ENCODE measurements at regions not wholly inside any gene's neighbourhood (a gene's known extent, or its start where the extent isn't known, plus 50 kb on each side); places are given as distances from the start of the nearest gene placed in this dataset.
"Not testable (repeated sequence)": the region's sequence is repeated elsewhere in the genome, so short reads cannot be mapped to it uniquely, and the experiment has no call there.

DNA sequence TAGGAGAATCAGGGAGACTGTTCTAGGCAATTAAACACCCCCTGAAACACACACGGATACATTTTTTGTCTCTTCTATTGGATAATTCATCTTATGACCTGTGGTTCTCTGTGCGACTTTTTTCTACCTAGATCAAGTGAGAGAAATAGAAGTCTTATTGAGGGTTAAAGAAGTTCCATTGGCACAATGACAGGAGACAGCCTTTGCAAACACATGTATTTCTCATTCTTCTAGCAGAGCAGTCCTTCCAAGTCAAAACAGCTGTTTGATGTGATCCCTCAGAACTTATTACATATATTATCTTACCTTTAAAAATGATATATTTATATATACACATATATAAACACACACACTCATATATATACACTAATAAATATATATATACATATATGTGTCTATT lies 496.7 kb downstream of the SLC6A15 start:
- Mint-ChIP-seq H3K4me1 (ENCODE audit: low read depth, unreplicated experiment) (peaks cover 1% of the 10 kb centered on the region), H3K27me3 (ENCODE audit: unreplicated experiment) (no peaks in the 10 kb centered on the region), H3K9me3 (ENCODE audit: unreplicated experiment) (peaks cover 2% of the 10 kb centered on the region), H3K4me3 (ENCODE audit: unreplicated experiment) (no peak overlapping the region), H3K36me3 (ENCODE audit: unreplicated experiment) (no peaks in the 10 kb centered on the region), H3K27ac (ENCODE audit: unreplicated experiment) (no peak overlapping the region)
- no peak for DNase-seq
- TF ChIP-seq, protein P1, sequence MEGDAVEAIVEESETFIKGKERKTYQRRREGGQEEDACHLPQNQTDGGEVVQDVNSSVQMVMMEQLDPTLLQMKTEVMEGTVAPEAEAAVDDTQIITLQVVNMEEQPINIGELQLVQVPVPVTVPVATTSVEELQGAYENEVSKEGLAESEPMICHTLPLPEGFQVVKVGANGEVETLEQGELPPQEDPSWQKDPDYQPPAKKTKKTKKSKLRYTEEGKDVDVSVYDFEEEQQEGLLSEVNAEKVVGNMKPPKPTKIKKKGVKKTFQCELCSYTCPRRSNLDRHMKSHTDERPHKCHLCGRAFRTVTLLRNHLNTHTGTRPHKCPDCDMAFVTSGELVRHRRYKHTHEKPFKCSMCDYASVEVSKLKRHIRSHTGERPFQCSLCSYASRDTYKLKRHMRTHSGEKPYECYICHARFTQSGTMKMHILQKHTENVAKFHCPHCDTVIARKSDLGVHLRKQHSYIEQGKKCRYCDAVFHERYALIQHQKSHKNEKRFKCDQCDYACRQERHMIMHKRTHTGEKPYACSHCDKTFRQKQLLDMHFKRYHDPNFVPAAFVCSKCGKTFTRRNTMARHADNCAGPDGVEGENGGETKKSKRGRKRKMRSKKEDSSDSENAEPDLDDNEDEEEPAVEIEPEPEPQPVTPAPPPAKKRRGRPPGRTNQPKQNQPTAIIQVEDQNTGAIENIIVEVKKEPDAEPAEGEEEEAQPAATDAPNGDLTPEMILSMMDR (IDR thresholded peaks at IDR 0.05; ENCODE audit: partially characterized antibody, unreplicated experiment) = no peak

DNA sequence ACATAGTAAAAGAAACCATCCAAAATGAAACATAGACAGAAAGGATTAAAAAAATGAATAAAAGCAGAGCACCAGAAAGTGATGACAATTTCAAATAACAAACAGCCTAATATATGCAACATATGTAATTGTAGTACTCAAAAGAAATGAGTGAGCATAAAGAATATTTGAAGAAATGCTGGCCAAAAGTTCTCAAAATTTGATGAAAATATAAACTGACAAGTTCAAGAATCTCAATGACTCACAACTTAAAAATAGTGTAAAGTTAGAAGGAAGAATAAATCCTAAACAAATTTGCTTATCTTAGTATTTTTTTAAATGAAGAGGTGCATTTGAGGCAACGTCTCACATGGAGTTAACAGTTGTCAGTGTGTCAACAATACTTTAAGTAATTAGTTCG lies 498.9 kb downstream of the SLC6A15 start:
- H3K27ac Mint-ChIP-seq (ENCODE audit: unreplicated experiment) = no peak overlapping the region
- no peaks in the 10 kb centered on the region for H3K36me3 Mint-ChIP-seq (ENCODE audit: unreplicated experiment)
- H3K27me3 Mint-ChIP-seq (ENCODE audit: unreplicated experiment) = no peaks in the 10 kb centered on the region
- no peak for DNase-seq
- TF ChIP-seq, protein P1 (IDR thresholded peaks at IDR 0.05; ENCODE audit: partially characterized antibody, unreplicated experiment) = no peak
- peaks cover 1% of the 10 kb centered on the region for H3K4me1 Mint-ChIP-seq (ENCODE audit: low read depth, unreplicated experiment)
- H3K9me3 Mint-ChIP-seq (ENCODE audit: unreplicated experiment) = peaks cover 2% of the 10 kb centered on the region
- no peak overlapping the region for H3K4me3 Mint-ChIP-seq (ENCODE audit: unreplicated experiment)

DNA sequence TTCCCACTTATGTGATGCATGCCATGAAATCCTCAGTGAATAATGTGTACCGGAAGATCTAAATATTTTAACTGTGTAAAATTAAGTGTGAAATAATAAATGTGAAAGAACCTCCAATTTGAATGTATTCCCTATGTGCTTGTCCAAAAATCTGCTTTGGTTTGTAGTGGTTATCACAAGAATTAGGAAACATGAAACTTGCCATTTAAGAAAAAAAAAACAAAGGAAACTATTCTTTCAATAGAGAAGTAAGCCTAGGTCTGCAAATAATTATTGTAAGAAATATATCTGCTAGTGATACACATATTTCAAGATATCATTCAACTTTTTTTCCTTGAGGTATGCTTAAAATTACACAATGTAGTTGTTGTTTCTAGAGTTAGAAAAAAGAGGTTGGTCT lies 500.4 kb downstream of the SLC6A15 start:
- peaks cover 2% of the 10 kb centered on the region for H3K9me3 Mint-ChIP-seq (ENCODE audit: unreplicated experiment)
- H3K27ac Mint-ChIP-seq (ENCODE audit: unreplicated experiment) = no peak overlapping the region
- TF ChIP-seq, protein P1 (IDR thresholded peaks at IDR 0.05; ENCODE audit: partially characterized antibody, unreplicated experiment) = no peak
- peaks cover 1% of the 10 kb centered on the region for H3K4me1 Mint-ChIP-seq (ENCODE audit: low read depth, unreplicated experiment)
- no peaks in the 10 kb centered on the region for H3K36me3 Mint-ChIP-seq (ENCODE audit: unreplicated experiment)
- no peak overlapping the region for H3K4me3 Mint-ChIP-seq (ENCODE audit: unreplicated experiment)
- no peaks in the 10 kb centered on the region for H3K27me3 Mint-ChIP-seq (ENCODE audit: unreplicated experiment)
- DNase-seq = no peak

DNA sequence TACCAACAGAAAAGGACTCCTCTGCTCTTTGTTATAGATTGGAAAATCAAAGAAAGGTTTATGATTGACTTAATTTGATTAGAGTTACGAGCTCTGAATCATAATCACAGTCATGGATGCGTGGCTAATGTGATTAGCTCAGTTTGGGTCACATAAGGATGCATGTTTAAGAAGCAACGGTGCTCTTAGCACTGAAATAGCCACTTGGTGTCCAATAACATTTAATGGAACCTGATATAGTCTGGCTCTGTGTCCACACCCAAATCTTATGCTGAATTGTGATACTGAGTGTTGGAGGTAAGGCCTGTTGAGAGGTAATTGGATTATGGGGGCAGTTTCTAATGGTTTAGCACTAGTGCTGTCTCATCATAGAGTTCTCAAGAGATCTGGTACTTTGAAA lies 501.6 kb downstream of the SLC6A15 start:
- DNase-seq = no peak
- TF ChIP-seq, protein P1 (IDR thresholded peaks at IDR 0.05; ENCODE audit: partially characterized antibody, unreplicated experiment) = no peak
- no peak overlapping the region for H3K27ac Mint-ChIP-seq (ENCODE audit: unreplicated experiment)
- H3K9me3 Mint-ChIP-seq (ENCODE audit: unreplicated experiment) = peaks cover 4% of the 10 kb centered on the region
- peaks cover 1% of the 10 kb centered on the region for H3K4me1 Mint-ChIP-seq (ENCODE audit: low read depth, unreplicated experiment)
- no peaks in the 10 kb centered on the region for H3K36me3 Mint-ChIP-seq (ENCODE audit: unreplicated experiment)
- H3K4me3 Mint-ChIP-seq (ENCODE audit: unreplicated experiment) = no peak overlapping the region
- H3K27me3 Mint-ChIP-seq (ENCODE audit: unreplicated experiment) = no peaks in the 10 kb centered on the region

DNA sequence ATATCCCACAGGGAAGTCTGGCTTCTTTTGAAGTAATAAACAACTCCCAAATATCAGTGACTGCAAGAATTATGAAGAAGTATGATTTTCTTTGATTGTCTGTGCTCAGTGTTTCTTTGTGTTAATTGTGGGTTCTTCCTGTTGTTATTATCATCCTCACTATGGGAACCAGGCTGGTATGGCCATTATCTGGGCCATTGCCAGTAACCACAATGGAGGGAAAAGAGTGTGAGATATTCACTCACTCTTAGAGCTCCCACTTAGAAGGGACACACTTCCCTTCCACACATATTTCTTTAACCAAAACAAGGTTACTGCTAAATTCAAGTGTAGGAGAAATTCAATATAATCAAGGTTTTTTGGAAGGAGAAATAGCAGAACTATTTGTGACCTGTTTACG lies 503.7 kb downstream of the SLC6A15 start:
- Mint-ChIP-seq H3K4me1 (ENCODE audit: low read depth, unreplicated experiment) (peaks cover 1% of the 10 kb centered on the region), H3K36me3 (ENCODE audit: unreplicated experiment) (no peaks in the 10 kb centered on the region), H3K27ac (ENCODE audit: unreplicated experiment) (no peak overlapping the region), H3K27me3 (ENCODE audit: unreplicated experiment) (no peaks in the 10 kb centered on the region), H3K4me3 (ENCODE audit: unreplicated experiment) (no peak overlapping the region), H3K9me3 (ENCODE audit: unreplicated experiment) (peaks cover 4% of the 10 kb centered on the region)
- TF ChIP-seq, protein P1 (IDR thresholded peaks at IDR 0.05; ENCODE audit: partially characterized antibody, unreplicated experiment) = no peak
- DNase-seq = no peak

DNA sequence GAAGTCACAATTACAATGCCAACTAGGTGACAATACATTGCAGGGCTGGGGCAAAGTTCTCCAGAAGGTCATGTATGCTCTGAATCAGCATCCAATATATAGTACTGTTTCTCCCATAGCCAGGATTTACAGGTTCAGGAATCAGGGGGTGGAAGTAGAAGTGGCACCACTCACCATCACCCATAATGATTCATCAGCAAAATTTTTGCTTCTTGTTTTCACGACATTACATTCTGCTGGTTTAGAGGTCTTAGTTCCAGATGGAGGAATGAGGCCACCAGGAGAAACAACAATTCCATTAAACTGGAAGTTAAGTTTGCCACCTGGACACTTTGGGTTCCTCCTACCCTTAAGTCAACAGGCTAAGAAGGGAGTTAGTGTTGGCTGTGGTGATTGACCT lies 505.9 kb downstream of the SLC6A15 start:
- H3K36me3 Mint-ChIP-seq (ENCODE audit: unreplicated experiment); H3K4me3 Mint-ChIP-seq (ENCODE audit: unreplicated experiment); H3K9me3 Mint-ChIP-seq (ENCODE audit: unreplicated experiment); H3K27me3 Mint-ChIP-seq (ENCODE audit: unreplicated experiment); H3K27ac Mint-ChIP-seq (ENCODE audit: unreplicated experiment); H3K4me1 Mint-ChIP-seq (ENCODE audit: low read depth, unreplicated experiment); DNase-seq: not testable (repeated sequence)

All from glutamatergic neuron (in vitro differentiated cells).